ENCODE measurements at regions not wholly inside any gene's neighbourhood (a gene's known extent, or its start where the extent isn't known, plus 50 kb on each side); places are given as distances from the start of the nearest gene placed in this dataset.

DNA sequence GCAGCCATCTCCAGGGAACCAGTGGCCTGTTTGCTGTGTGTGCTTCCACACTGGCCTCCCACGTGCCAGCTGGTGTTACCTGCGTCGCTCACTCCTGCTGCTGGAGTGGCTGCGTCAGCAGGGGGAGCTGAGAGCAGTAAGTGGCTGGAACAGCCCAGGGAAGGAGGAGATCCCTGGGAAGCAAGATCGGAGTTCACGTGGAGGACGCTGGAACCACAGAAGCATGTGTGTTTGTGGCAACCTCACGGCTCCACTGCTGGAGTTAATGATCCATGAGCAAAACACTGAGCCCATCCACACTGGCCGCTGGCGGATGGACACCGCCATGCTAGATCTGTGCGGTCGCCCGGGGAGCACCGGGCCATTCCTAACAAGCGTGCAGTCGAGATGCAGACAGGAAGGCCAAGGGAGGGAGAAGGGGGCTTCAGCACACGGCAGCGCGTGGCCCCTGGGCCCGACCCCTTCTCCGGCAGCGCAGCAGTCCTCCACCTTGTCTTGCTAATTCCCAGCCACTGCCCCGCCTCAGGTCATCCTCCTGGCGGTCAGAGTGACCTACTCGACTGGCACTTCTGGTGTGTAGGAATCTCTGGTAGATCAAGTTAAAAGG is 68.5 kb upstream of the EEPD1 start:
- Histone ChIP-seq H3K9ac (ENCODE audit: low read length) (no peak overlapping the region), H3K9me2 (replicated peaks; ENCODE audit: insufficient read depth, low read length) (no peaks in the 10 kb centered on the region), H3F3A (ENCODE audit: insufficient read depth) (no peaks in the 10 kb centered on the region), H3K4me2 (ENCODE audit: low read depth, low read length, poor library complexity, severe bottlenecking) (no peak overlapping the region), H3K4me3 (ENCODE audit: insufficient read depth, low read length, poor library complexity, severe bottlenecking) (no peak overlapping the region), H3K36me3 (ENCODE audit: low read length) (no peaks in the 10 kb centered on the region), H3K27me3 (ENCODE audit: low read length) (no peaks in the 10 kb centered on the region), H4K20me1 (ENCODE audit: low read depth, low read length) (no peaks in the 10 kb centered on the region), H2AFZ (ENCODE audit: low read depth, low read length, severe bottlenecking) (no peak overlapping the region), H3K79me2 (ENCODE audit: insufficient read depth, low read length) (no peaks in the 10 kb centered on the region), H3K27ac (ENCODE audit: low read depth, low read length) (no peak overlapping the region), H3K9me3 (ENCODE audit: insufficient read depth, low read length) (peaks cover 6% of the 10 kb centered on the region; the same call in 1 of the 2 replicates)
- TF ChIP-seq, protein P1, sequence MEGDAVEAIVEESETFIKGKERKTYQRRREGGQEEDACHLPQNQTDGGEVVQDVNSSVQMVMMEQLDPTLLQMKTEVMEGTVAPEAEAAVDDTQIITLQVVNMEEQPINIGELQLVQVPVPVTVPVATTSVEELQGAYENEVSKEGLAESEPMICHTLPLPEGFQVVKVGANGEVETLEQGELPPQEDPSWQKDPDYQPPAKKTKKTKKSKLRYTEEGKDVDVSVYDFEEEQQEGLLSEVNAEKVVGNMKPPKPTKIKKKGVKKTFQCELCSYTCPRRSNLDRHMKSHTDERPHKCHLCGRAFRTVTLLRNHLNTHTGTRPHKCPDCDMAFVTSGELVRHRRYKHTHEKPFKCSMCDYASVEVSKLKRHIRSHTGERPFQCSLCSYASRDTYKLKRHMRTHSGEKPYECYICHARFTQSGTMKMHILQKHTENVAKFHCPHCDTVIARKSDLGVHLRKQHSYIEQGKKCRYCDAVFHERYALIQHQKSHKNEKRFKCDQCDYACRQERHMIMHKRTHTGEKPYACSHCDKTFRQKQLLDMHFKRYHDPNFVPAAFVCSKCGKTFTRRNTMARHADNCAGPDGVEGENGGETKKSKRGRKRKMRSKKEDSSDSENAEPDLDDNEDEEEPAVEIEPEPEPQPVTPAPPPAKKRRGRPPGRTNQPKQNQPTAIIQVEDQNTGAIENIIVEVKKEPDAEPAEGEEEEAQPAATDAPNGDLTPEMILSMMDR (IDR thresholded peaks at IDR 0.05; ENCODE audit: insufficient read depth, low read length, poor library complexity, severe bottlenecking) = no peak
- no peak for TF ChIP-seq EZH2phosphoT487 (conservative IDR thresholded peaks at IDR 0.05; ENCODE audit: low read length)

DNA sequence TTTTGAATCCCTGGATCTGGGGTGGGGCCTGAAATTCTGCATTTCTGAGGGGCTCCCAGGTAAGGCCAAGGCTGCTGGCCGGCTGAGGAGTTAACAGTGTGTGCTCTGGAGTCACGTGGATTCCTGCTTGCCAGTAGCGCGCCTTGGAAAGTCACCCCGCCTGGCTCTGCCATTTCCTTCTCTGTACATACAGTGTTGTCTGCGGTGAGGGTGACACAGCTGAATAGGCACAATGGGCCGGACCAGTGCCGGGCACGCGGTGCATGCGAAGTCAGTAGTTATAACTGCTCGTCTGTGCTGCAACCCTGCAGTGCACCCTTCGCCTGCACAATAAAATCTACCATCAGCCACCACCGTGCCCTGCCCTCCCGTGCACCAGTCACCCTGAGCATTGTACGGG is 68.0 kb upstream of the EEPD1 start:
- Histone ChIP-seq H3K9me2 (replicated peaks; ENCODE audit: insufficient read depth, low read length) (no peaks in the 10 kb centered on the region), H3K4me2 (ENCODE audit: low read depth, low read length, poor library complexity, severe bottlenecking) (no peak overlapping the region), H4K20me1 (ENCODE audit: low read depth, low read length) (no peaks in the 10 kb centered on the region), H3K27me3 (ENCODE audit: low read length) (no peaks in the 10 kb centered on the region), H3K79me2 (ENCODE audit: insufficient read depth, low read length) (no peaks in the 10 kb centered on the region), H3K4me3 (ENCODE audit: insufficient read depth, low read length, poor library complexity, severe bottlenecking) (no peak overlapping the region), H3K27ac (ENCODE audit: low read depth, low read length) (no peak overlapping the region), H3K36me3 (ENCODE audit: low read length) (no peaks in the 10 kb centered on the region), H3K9ac (ENCODE audit: low read length) (no peak overlapping the region), H3F3A (ENCODE audit: insufficient read depth) (no peaks in the 10 kb centered on the region), H3K9me3 (ENCODE audit: insufficient read depth, low read length) (peaks cover 8% of the 10 kb centered on the region; the same call in 1 of the 2 replicates), H2AFZ (ENCODE audit: low read depth, low read length, severe bottlenecking) (no peak overlapping the region)
- no peak for TF ChIP-seq EZH2phosphoT487 (conservative IDR thresholded peaks at IDR 0.05; ENCODE audit: low read length)

DNA sequence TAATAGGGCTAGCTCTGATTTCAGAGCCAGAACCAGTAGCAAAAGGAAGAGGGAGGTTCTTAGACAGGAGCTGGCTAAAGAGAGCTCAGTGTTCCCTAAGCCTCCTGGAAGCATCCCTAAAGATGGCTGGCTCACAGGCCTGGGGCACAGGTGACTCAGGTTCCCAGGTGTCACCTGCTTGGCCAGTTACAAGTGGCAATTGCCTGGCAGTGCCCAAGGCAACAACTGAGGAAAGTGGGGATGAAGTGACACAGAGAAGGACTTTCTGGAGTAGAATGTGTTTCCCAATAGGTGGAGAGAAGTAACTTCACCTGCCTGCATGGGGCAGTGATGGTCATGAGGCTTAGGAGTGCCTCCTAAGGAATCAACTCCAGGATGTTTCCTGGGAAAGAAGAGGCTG is 66.5 kb upstream of the EEPD1 start:
- Histone ChIP-seq H3K9ac (ENCODE audit: low read length) (no peak overlapping the region), H3K9me3 (ENCODE audit: insufficient read depth, low read length) (peaks cover 8% of the 10 kb centered on the region; the same call in 1 of the 2 replicates), H3F3A (ENCODE audit: insufficient read depth) (no peaks in the 10 kb centered on the region), H3K27ac (ENCODE audit: low read depth, low read length) (no peak overlapping the region), H4K20me1 (ENCODE audit: low read depth, low read length) (no peaks in the 10 kb centered on the region), H3K27me3 (ENCODE audit: low read length) (no peaks in the 10 kb centered on the region), H3K9me2 (replicated peaks; ENCODE audit: insufficient read depth, low read length) (no peaks in the 10 kb centered on the region), H3K79me2 (ENCODE audit: insufficient read depth, low read length) (no peaks in the 10 kb centered on the region), H3K4me2 (ENCODE audit: low read depth, low read length, poor library complexity, severe bottlenecking) (no peak overlapping the region), H2AFZ (ENCODE audit: low read depth, low read length, severe bottlenecking) (no peak overlapping the region), H3K4me3 (ENCODE audit: insufficient read depth, low read length, poor library complexity, severe bottlenecking) (no peak overlapping the region), H3K36me3 (ENCODE audit: low read length) (no peaks in the 10 kb centered on the region)
- TF ChIP-seq, protein P1 (IDR thresholded peaks at IDR 0.05; ENCODE audit: insufficient read depth, low read length, poor library complexity, severe bottlenecking) = no peak
- no peak for TF ChIP-seq EZH2phosphoT487 (conservative IDR thresholded peaks at IDR 0.05; ENCODE audit: low read length)

DNA sequence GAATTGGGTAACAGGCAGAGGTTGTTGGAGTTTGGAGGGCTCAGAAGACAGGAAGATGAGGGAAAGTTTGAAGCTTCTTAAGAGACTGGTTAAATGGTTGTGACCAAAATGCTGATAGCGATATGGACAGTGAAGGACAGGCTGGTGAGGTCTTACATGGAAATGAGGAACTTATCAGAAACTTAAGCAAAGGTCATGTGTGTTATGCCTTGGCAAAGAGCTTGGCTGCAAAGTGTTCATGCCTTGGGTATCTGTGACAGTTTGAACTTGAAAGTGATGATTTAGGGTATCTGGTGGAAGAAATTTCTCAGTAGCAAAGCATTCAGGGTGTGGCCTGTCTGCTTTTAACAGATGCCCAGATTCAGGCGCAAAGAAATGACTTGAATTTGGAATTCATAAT is 64.5 kb upstream of the EEPD1 start:
- no peak overlapping the region for H3K4me2 ChIP-seq (ENCODE audit: low read depth, low read length, poor library complexity, severe bottlenecking)
- H3K27ac ChIP-seq (ENCODE audit: low read depth, low read length) = no peak overlapping the region
- H3K9ac ChIP-seq (ENCODE audit: low read length) = no peak overlapping the region
- H2AFZ ChIP-seq (ENCODE audit: low read depth, low read length, severe bottlenecking) = no peak overlapping the region
- no peak overlapping the region for H3K4me3 ChIP-seq (ENCODE audit: insufficient read depth, low read length, poor library complexity, severe bottlenecking)
- H3K36me3 ChIP-seq (ENCODE audit: low read length) = no peaks in the 10 kb centered on the region
- H3K9me3 ChIP-seq (ENCODE audit: insufficient read depth, low read length) = peaks cover 8% of the 10 kb centered on the region; the same call in 1 of the 2 replicates
- H3K27me3 ChIP-seq (ENCODE audit: low read length) = no peaks in the 10 kb centered on the region
- H4K20me1 ChIP-seq (ENCODE audit: low read depth, low read length) = no peaks in the 10 kb centered on the region
- TF ChIP-seq, protein P1 (IDR thresholded peaks at IDR 0.05; ENCODE audit: insufficient read depth, low read length, poor library complexity, severe bottlenecking) = no peak
- no peak for TF ChIP-seq EZH2phosphoT487 (conservative IDR thresholded peaks at IDR 0.05; ENCODE audit: low read length)
- no peaks in the 10 kb centered on the region for H3F3A ChIP-seq (ENCODE audit: insufficient read depth)
- no peaks in the 10 kb centered on the region for H3K9me2 ChIP-seq (replicated peaks; ENCODE audit: insufficient read depth, low read length)
- H3K79me2 ChIP-seq (ENCODE audit: insufficient read depth, low read length) = no peaks in the 10 kb centered on the region

Measured in SU-DHL-6 (cell line).